Fibroblast of upper back skin (primary cell): ENCODE measurements at regions not wholly inside any gene's neighbourhood (a gene's known extent, or its start where the extent isn't known, plus 50 kb on each side); places are given as distances from the start of the nearest gene placed in this dataset.
A peak's percentile ranks its signal among the peaks of the same experiment; 100 is the strongest.

Source experiments
- DNase-seq: peaks from one replicate; pipeline ENCODE4 v3.0.0-alpha.2; 2013

DNA sequence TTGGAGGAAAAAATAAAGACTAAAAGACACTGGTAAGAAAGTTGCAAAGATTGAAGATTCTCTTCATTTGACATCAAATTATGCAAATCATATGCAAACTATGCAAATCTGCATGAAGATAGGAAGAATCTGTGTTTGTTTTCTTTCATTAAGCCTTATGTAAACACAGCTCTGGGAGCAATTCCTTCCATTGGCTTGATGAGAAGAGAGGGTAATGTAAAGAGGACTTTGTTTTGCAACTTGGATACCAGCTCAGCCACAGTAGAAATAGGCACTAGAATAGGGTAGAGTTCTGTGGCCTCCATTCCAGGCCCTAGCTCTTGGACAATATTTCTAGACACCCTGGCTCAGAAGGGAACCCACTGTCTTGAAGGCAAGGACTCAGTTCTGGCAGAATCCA, 388.4 kb upstream of the RASGEF1B start:
- no peak for DNase-seq

DNA sequence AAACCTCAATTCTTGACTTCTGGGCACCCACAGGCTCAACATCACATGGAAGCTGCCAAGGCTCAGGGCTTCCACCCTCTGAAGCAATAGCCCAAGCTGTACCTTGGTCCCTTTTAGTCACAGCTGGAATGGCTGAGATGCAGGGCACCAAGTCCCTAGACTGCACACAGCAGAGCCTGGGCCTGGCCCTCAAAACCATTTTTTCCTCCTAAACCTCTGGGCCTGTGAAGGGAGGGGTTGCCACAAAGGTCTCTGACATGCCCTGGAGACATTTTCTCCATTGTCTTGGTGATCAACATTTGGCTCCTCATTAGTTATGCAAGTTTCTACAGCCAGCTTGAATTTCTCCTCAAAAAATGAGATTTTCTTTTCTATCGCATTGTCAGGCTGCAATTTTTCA, 382.7 kb upstream of the RASGEF1B start:
- DNase-seq: no peak

DNA sequence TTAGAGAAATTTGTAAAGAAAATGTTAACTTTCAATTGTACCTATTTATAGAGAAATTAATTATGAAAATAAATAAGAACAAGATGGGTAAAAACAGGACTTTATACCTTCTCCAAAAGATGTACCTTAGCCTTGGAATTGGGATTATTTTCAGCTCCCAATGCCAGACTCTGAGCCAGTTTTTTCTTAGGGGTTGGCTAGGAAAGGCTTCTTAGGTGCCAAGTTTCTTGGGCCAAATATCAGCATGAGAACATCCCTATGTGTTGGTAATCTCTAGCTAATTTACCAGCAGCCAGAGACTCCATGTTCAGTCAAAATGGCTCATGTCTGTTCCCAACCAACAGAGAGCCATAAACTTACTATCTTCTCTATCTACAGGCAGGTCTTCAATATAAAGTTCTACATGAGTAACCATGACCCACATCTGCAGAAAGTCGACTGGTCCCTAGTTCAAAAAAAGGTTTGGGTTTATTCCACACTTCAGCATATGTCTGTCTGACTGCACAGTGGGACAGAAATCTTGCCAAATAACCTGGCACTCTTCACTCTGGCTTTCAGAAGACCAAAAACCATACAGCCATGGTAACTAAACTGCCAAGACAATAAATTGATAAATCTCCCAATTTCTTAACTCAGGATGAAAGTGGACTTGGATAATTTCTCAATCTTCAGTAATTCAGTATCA, 380.5 kb upstream of the RASGEF1B start:
- no peak for DNase-seq

DNA sequence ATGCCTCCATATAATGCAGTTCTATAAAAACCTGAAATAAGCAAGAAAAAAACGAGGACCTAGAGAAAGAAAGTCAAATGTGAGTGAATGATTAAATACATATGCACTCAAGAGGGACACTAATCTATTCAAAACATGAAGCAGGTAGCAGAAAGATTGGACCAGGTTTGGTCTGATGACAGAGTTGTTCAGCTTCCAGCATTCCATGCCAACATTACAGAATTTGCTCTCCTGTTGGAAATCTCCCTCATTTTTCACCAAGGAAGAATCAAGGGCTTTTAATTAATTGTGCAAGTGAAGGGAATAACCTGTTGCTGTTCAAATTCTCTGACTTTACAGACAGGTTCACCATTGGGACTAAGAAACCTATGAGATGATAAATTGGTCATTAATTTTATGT, 379.0 kb upstream of the RASGEF1B start:
- no peak for DNase-seq

DNA sequence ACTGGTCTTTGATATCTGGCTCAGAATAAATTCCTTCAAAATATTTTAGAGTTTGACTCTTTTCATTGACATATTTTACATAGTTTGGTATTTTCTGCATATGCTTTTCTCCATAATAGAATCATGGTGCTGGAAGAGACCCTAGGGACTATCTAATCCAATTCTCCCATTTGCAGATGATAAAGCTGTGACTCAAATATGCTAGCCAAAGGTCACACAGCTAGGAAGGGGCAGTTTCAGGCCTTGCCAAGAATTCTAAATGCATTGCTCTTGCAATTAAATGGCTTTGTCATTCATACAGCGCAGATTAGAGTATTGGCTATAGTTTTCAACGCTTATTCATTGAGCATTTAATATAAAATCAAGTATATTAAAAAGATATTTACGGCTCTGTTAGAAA, 374.1 kb upstream of the RASGEF1B start:
- DNase-seq: peak; percentile 2

DNA sequence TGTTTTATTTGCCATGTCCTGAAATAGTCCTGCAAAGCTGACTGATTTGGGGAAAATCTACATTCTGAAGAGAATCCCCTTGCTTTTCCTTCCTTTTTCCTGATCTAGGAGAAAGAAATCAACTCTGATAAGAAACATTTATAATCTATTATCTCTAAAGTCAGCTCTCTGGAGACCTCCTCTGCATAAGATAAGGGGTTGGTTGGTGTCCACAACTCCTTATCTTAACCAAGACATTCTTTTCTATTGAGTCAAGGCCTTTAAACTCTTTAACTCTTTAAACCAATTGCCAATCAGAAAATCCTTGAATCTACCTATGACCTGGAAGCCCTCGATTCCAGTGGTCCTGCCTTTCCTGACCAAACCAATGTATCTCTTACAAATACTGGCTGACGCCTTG, 373.6 kb upstream of the RASGEF1B start:
- DNase-seq: no peak

DNA sequence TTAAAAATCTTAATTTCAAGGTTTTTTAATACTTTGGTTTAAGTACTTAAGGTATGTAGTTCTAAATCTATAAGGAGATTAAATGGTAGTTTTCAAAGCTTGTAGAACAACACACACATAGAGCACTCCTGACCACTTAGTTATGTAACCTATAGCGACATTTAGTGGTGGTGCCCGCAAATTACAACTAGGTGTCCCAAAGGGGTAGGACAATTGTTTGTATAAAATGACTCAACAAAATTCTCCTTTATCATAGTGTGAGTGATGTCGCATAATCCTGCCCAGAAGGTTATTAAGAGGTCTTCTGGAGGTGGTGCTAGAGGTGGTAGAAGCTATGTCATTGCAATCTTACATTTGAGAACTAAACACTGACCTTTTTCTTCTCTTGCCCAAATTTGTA, 373.0 kb upstream of the RASGEF1B start:
- DNase-seq: peak; percentile 65

DNA sequence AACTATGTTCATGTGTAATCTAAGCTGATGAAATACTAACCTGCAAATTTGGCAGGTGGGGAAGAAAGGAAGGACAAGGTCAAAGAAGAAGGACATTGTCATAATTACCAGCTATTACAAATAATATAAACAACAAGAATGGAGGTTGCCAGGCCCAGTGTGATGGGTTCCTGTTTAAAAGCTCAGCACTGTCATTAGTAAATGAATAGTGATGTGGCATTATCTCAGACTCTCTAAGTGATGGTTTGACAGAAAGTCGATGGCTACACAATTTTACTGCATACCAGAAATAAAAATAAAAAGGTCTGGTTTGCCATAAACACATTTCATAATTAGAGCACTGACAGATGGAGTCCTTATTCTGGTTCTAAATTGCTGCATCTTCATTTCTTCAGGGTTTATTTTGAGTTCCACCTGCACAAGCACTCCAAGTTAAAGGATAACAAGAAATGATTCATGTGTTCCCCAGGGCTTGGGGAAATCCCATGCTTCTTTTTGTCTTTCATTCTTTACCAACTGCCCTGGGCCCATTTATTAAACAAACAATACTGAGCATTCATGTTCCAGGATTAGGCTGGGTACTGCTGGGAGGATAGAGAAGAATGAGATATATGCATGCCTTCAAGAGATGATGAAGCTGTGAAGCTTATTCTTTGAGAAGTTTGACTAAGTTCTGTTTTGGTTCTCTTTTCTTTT, 367.8 kb upstream of the RASGEF1B start:
- DNase-seq: no peak

DNA sequence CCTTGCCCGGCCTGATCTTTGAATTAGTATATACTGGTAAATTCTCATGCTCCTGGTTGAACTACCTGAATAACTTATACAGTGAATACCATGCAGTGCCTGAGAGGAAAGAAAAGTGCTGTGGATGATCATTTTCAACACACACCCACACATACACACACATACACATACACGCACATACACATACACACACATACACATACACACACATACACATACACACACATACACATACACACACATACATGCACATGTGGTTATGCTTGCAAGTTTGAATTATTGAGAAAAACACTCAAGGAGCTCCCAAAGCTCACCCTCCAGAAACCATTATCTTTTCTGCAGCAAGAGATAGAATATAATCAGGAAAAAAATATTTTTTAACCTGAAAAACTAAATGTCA, 366.9 kb upstream of the RASGEF1B start:
- DNase-seq: no peak

DNA sequence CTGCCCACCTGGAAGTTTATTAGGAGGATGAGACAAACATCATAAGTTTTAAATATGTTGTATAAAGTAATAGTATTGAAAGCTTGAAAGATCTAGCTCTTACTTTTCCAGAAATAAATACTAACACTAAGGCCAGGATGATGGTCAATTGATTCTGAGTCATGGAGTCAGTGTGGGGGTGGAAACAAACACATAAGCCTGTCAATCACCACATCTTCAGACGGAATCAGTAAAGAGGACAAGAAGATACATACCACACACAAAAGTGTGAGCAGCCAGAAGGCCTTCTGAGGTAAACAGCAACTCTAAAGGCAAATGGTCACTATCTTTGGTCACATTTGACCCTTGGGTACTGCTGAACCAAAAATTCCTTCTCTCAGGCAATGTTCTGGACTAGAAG, 365.0 kb upstream of the RASGEF1B start:
- no peak for DNase-seq

DNA sequence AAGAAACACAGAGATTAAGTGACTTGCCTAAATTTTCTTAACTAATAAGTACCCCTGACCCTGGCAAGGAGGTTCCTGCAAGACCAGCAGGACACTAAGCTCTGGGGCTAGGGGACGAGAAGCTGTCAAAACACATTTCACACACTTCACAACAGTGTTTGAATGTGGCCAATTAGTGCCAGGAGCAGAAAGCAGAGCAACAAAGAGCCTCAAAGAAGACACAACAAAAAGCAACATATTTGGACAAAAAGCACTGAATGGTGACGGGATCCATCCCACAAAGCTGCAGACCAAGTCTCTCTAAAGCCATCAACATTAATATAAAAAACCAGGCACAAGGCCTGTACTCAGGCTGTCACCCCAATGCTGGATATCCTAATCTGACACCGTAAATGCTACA, 361.9 kb upstream of the RASGEF1B start:
- DNase-seq: no peak

DNA sequence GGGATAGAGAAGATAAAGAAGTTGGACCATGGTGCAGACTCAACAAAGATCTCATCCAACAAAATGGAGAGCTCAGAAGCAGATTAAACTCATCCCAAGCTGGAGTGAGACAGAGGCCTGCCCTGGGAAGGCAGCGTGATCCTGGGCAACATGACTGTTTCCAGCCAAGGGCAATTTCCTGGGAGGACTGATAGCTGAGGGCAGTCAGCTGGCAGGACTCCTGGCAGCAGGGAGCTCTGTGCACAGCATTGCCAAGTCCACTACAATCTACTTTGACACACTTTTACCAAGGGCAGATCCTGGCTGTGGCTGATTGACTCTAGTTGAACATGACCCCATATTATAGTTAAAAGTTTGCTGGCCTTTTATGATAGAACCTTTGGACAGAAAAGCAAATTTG, 357.3 kb upstream of the RASGEF1B start:
- no peak for DNase-seq

DNA sequence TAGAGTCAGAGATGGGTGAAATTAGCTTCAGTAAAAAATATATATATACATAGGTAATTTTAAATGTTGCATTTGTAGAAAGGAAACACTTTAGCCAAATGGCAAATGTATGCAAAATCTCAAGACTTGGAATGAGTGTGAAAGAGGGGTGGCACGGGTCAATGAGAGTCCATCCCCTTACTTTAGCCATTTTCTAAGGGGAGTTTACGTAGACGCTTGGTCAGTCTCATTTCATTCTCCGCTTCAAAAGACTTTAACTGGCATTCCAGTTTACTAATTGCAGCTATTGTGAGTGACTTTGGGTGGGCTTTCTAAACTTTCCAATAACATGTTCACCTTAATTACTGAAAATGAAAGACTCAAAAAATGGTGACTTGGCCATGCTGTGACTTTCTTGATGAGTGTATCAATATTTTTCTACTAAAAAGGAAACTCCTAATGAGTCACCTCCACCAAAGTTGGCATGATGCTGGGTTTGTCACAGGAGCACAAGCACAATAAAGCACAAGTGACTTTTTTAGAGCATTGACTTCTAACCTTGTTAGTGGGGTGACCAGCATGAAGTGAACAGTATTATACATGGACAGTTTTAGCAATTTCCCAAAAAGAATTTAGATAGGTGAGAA, 356.0 kb upstream of the RASGEF1B start:
- DNase-seq: no peak

DNA sequence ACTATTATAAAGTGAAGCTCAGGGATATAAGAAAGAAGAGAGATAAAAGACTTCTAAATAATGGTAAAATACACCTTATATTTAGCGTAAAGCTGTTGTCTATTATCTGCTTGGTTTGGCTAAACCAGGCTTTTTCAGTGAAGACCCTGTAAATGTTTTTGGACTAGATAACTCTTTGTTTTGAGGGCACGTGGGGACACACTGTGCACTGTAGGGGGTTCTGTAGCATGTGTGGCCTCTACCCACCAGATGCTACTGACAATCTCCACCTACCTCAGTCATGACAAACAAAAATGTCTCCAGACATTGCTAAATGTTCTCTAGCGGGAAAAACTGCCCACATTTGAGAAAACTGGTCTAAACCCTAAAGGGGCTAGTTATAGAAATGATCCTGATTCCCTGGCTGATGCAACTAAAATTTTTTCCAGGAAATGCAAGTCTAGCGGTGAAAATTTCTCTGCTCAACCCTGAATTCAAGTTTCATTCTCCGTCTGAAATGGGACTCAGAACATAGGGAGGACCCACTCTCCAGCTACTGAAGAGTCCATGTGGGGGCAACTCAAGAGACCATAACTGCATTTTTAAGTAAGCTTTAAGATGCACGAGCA, 355.2 kb upstream of the RASGEF1B start:
- no peak for DNase-seq

DNA sequence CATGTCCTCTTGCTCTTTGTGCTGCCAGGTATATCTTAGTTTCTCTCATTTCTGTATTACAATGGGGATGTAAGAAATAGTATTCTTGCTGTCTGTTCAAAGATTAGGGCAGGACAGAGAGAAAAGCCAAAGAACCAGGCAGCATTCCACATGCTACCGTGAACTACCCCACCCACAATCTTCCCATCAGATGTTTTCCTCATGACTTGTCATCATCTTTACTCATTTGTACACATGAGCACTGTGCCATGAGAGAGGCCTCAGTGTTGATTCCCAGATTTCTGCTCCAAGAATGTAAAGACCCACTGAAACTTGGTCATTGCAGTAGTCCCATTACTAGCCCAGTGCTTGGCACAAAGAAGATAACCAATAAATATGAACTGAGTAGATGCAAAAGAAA, 354.6 kb upstream of the RASGEF1B start:
- no peak for DNase-seq

DNA sequence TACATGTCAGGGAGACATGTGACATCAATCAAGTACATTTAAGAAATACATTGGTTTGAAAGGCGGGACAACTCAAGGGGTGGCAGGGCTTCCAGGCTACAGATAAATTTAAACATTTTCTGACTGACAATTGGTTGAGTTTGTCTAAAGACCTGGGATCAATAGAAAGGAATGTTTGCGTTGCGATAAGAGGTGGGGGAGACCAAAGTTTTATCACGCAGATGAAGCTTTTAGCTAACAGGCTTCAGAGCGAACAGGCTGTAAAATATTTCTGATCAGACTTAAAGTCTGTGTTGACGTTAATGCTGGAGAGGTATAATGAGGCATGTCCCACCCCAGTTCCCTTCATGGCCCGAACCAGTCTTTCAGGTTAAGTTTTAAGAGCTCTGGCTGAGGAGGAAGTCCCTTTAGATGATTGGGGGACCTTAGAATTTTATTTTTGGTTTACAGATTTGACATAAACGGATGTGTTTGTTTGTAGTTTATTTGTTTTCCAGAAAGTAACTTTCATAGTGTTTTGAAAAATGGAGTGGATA, 346.7 kb upstream of the RASGEF1B start:
- DNase-seq: no peak

DNA sequence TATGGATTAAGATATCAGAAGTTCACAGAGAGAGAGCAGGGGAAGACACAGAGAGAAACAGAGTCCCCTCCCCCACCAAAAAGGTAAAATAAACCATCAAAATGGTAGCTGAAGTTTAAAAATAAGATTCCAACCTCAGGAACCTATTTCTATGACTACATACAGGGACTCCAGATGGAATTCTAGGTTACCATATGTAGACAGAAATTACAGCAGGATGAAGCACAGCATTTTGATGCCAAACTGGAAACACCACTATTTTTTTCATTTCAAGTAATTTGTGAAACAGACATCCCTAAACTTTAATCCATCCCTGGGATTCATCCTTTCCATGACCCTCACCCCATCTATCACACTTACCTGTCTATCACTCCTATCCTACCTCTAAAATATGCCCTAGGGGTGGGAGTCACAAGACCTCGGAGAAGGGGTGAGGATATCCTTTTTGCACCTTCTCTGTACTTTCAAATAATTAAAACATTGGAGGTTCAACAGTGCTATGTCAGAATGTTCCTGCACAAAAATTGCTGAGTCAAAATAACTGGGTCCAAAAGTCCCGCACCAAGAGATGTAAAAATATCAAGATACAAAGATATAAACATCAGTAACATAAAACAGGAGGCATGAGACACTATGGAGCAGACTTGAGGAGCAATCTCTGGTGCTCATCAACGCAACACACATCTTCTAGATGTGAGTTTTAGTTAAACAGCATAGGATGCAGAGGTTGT, 344.5 kb upstream of the RASGEF1B start:
- DNase-seq: no peak

DNA sequence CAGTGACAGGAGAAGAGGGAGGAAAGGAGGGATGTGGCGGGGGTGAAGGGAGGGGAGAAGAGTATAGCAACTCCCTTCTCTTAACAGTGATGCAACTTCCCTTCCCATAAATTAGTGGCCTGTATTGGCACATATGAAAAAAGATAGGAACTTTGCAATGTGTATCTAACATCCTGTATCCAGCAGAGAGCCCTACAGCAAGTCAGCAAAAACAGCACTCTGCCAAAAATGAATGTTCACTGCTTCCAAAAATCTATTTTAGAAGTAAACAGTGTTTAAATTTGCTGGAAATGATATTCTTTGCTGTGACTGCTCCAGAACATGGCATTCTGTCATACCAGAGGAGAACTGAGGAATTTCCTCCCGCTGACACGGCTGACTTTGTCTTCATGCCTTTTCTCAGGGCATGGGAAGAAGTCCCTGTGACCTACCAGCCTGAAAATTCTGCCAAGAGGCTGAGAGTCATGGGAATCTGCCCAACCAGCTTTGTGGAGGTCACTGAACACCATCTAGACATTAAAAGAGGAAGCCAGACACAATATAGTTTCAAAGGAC, 343.4 kb upstream of the RASGEF1B start:
- no peak for DNase-seq

DNA sequence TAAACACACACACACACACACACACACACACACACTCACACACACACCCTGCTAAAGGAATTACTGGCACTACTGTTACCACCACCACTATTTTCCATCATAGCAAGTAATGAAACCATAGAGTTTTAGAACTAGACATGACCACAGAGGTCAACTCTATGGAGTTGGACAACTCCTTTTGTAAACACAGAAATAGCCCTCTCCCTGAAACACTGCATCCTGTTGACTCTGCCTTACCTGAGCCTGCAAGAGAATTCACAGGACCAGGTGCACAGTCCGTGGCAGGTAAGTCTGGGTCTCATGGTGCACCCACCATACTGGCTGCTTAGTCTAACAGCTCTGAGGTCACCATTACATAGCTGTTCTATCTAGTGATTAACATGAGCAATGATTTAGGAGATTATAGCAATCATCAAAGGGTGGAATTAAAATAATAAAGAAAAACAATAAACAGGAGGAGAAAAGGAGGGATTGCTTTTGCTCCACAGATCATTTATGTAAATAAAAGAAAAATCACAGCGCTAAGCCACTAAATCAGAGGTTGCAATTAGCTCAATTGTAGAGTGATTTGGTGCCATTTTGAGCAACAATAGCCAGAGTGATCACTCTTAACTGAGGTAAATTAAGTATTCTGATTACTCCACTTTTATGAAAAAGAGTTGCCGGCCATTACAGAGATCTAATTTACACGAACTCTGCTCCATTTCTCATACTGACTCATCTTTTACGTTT, 340.0 kb upstream of the RASGEF1B start:
- no peak for DNase-seq

DNA sequence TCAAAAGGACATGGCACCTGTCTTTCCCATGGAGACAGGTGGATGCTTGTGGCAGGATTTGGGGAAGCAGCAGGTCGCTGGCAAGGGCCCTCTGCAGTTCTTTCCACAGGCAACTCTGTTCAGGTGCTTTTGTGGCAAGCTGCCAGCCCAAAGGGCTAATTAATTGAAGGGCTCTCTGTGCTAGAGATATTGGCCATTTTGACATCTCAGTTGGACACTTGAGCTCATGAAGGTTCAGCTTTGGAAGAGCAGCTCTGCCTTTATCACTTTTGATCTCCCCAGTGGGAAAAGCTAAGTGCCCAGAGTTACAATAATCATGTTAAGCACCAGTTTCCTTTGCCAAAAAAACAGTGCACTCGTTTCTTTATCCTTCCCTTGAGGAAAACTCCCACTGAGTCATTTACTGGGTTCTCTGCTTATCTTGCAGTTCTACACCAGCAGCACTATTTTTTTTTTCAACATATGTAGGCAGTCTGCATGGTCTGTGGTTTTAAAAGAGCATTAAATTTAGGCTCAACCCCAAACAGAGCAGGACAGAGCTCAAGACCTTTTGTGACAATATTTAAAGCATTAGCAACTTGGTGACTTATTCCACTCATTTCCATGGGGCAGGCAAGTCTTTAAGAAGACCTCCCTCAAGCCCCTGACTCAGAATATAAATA, 336.4 kb upstream of the RASGEF1B start:
- DNase-seq: no peak

DNA sequence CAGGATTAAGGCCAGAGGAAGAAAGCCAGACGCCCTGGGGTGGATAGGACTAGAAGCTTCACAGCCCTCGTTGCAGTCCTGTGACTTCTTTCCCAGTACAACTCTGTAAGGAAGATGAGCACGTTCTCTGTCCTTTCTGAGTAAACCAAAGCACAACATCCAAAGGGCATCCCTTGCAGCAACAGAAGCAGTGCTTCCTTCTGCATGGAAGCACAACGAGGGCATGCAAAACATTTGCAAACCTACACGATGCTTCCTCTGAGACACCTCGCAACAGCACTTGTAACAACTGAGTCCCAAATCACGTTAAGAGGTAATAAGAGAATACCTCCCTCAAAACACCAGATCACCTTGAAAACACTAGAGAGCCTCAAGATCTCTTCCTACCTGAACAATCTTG, 335.7 kb upstream of the RASGEF1B start:
- no peak for DNase-seq
